ENCODE measurements at regions not wholly inside any gene's neighbourhood (a gene's known extent, or its start where the extent isn't known, plus 50 kb on each side); places are given as distances from the start of the nearest gene placed in this dataset.
"Not testable (repeated sequence)": the region's sequence is repeated elsewhere in the genome, so short reads cannot be mapped to it uniquely, and the experiment has no call there.

GRCh38 chr7:65683362-65683761 is 189.5 kb upstream of the VKORC1L1 start:
- WGBS, 2 donors, result 85 to 89% methylated on average over 6 of the region's 6 CpGs
- H3K4me1 ChIP-seq; H3K27ac ChIP-seq; H3K27me3 ChIP-seq; H3K36me3 ChIP-seq; DNase-seq; intact Hi-C loops (cut with DNase I); H3K4me3 ChIP-seq (replicated peaks in 1 of 3); H3K9me3 ChIP-seq: not testable (repeated sequence)

DNA sequence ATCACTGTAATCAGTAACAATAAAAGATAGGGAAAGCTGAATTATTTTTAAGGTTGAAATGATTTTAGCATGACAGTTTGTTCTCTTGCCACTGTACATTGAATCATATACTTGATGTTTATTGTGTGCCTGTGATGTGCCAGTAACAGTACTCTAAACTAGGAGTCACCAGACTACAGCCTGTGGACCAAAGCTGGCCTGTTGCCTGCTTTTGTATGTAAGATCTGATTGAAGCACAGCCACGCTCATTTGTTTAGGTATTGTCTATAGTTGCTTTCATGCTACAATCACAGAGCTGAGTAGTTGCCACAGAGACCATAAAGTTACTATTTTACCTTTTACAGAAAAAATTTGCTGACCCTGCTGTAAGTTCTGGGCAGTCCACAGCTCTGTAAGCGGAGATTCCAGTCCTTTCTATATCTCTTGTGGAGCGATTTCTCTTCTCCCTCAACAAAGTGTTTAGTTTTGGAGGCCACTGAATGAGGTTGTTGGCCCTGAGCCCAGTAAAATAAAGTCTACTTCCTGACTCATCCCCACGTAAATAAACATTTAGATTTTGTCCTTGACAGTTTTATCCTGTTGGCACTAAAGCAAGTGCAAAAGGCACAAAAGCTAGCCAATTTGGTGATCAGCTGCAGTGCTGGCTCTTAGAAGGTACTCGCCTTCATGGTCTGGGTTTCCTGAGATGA is 173.7 kb upstream of the VKORC1L1 start:
- DNase-seq; H3K4me1 ChIP-seq; intact Hi-C loops (cut with DNase I); H3K4me3 ChIP-seq (replicated peaks in 1 of 3); H3K9me3 ChIP-seq; H3K27me3 ChIP-seq; H3K27ac ChIP-seq; H3K36me3 ChIP-seq: not testable (repeated sequence)
- 40 to 100% methylated on average over 1 of the region's 5 CpGs for WGBS, 2 donors

GRCh38 chr7:65699715-65700356 is 173.0 kb upstream of the VKORC1L1 start:
- DNase-seq, result not testable (repeated sequence)

DNA sequence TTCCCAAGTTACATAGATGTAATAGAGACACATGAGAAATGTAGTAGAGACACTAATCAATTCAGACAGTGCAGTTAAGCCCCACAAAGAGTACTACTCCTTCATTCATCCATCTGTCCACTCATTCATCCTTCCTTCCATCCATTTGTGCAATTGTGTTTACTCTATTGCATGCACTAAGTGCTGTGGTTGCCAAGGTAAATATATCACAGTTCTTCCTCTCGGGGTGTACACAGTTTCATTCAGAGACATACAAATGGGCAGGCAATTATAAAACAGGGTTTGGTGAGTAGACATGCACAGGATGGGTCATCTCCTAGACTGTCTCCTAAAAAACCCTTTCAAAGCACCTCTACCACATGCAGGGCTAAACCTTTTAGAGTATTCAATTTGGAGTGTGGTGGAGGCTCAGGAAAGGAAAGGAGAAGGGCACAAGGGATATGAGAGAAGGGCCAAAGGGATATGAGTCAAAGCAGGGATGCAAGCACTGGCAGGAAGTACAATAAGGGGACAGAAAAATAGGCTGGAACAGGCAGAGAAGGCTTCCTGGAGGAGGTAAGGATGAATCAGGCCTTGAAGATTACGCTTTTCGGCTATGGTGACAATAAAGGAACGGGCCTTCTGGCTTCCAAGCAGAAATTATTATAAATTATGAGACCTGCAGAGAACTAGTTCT is 153.6 kb upstream of the VKORC1L1 start:
- H3K4me3 ChIP-seq (replicated peaks in 1 of 3); H3K4me1 ChIP-seq; H3K27ac ChIP-seq; H3K27me3 ChIP-seq; H3K9me3 ChIP-seq; intact Hi-C loops (cut with DNase I); DNase-seq; H3K36me3 ChIP-seq: not testable (repeated sequence)
- 74 to 83% methylated on average over 4 of the region's 4 CpGs for WGBS, 2 donors

More at GRCh38 chr7:65699715-65700356, 173.0 kb upstream of the VKORC1L1 start:
- intact Hi-C loops (cut with DNase I); H3K4me3 ChIP-seq (replicated peaks in 1 of 3); H3K36me3 ChIP-seq; H3K27me3 ChIP-seq; H3K9me3 ChIP-seq; H3K27ac ChIP-seq; H3K4me1 ChIP-seq: not testable (repeated sequence)
- WGBS, 2 donors, result 80 to 89% methylated on average over 4 to 5 of the region's 6 CpGs

GRCh38 chr7:65722361-65722792 is 150.5 kb upstream of the VKORC1L1 start:
- intact Hi-C loops (cut with DNase I), result no loop called here
- Histone ChIP-seq H3K9me3 (no peaks in the 10 kb centered on the region), H3K27ac (no peak overlapping the region), H3K4me1 (no peaks in the 10 kb centered on the region), H3K27me3 (no peaks in the 10 kb centered on the region), H3K4me3 (replicated peaks in 1 of 3) (no peak overlapping the region), H3K36me3 (no peaks in the 10 kb centered on the region)
- peak; percentile 70 to 75 for DNase-seq
- TF ChIP-seq, protein P1, sequence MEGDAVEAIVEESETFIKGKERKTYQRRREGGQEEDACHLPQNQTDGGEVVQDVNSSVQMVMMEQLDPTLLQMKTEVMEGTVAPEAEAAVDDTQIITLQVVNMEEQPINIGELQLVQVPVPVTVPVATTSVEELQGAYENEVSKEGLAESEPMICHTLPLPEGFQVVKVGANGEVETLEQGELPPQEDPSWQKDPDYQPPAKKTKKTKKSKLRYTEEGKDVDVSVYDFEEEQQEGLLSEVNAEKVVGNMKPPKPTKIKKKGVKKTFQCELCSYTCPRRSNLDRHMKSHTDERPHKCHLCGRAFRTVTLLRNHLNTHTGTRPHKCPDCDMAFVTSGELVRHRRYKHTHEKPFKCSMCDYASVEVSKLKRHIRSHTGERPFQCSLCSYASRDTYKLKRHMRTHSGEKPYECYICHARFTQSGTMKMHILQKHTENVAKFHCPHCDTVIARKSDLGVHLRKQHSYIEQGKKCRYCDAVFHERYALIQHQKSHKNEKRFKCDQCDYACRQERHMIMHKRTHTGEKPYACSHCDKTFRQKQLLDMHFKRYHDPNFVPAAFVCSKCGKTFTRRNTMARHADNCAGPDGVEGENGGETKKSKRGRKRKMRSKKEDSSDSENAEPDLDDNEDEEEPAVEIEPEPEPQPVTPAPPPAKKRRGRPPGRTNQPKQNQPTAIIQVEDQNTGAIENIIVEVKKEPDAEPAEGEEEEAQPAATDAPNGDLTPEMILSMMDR (IDR thresholded peaks at IDR 0.05), result peak; percentile 24 to 71 (median 67)
- no peak for TF ChIP-seq POLR2A (IDR thresholded peaks at IDR 0.05)
- 25 to 30% methylated on average over 11 of the region's 11 CpGs for WGBS, 2 donors

GRCh38 chr7:65727182-65727581 is 145.7 kb upstream of the VKORC1L1 start:
- intact Hi-C loops (cut with DNase I); DNase-seq; H3K27ac ChIP-seq; H3K27me3 ChIP-seq; H3K9me3 ChIP-seq; H3K36me3 ChIP-seq; H3K4me1 ChIP-seq; H3K4me3 ChIP-seq (replicated peaks in 1 of 3): not testable (repeated sequence)
- WGBS, 2 donors, result 87 to 88% methylated on average over 4 of the region's 4 CpGs

DNA sequence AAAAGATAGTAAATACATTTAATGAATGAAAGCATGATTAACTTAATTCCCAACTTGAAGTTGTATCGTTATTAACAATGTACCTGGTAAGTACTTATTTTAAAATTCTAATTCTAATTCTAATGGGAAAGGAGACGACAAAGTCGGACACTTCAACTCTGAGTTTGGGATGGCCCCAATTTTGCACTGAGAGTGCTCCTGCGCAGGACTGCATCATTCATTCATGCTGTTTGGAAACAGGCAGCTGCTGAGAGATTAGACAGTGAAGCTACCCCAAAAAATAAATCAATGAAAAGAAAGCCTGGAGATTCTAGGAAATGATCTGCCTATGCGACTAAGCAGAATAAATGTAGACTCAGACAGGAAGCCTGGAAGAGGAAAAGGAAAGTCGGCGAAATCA is 141.7 kb upstream of the VKORC1L1 start:
- no peak overlapping the region for H3K27ac ChIP-seq

More for the DNA sequence above, 141.7 kb upstream of the VKORC1L1 start:
- no peak overlapping the region for H3K4me3 ChIP-seq (replicated peaks in 1 of 3)
- H3K4me1 ChIP-seq, result peaks cover 0 to 8% of the 10 kb centered on the region in 2 donors
- TF ChIP-seq, protein P1 (IDR thresholded peaks at IDR 0.05), result no peak
- no peak for TF ChIP-seq POLR2A (IDR thresholded peaks at IDR 0.05)
- DNase-seq, result no peak
- no peaks in the 10 kb centered on the region for H3K36me3 ChIP-seq
- intact Hi-C loops (cut with DNase I), result no loop called here
- H3K9me3 ChIP-seq, result no peaks in the 10 kb centered on the region
- WGBS, 2 donors, result 70 to 75% methylated on average over 7 of the region's 7 CpGs
- H3K27me3 ChIP-seq, result no peaks in the 10 kb centered on the region

Measured in thyroid gland (tissue), 4 donors.